HEK293T (cell line): ENCODE measurements at regions not wholly inside any gene's neighbourhood (a gene's known extent, or its start where the extent isn't known, plus 50 kb on each side); places are given as distances from the start of the nearest gene placed in this dataset.

Source experiments
- ARNT ChIP-seq: fragments of 450-650 bp; IDR thresholded peaks from 2 replicates; pipeline ENCODE4 v1.6.1; 2017; ENCODE audit warnings: mild to moderate bottlenecking
- BHLHE40 ChIP-seq: fragments of 450-650 bp; IDR thresholded peaks from 2 replicates; pipeline ENCODE4 v1.6.1; 2016; ENCODE audit warnings: mild to moderate bottlenecking, moderate library complexity, borderline replicate concordance
- CTBP1 ChIP-seq: fragments of 450-650 bp; IDR thresholded peaks from 2 replicates; pipeline ENCODE4 v1.6.1; 2016; ENCODE audit warnings: borderline replicate concordance
- FOXA1 ChIP-seq: fragments of 450-650 bp; IDR thresholded peaks from 2 replicates; pipeline ENCODE4 v1.6.1; 2016; ENCODE audit warnings: mild to moderate bottlenecking
- FOXK2 ChIP-seq: fragments of 450-650 bp; IDR thresholded peaks from 2 replicates; pipeline ENCODE4 v1.6.1; 2016; ENCODE audit warnings: mild to moderate bottlenecking
- FOXM1 ChIP-seq: fragments of 450-650 bp; IDR thresholded peaks from 2 replicates; pipeline ENCODE4 v1.6.1; 2017; ENCODE audit warnings: mild to moderate bottlenecking, borderline replicate concordance
- HDGF ChIP-seq: fragments of 450-650 bp; IDR thresholded peaks from 2 replicates; pipeline ENCODE4 v1.6.1; 2017; ENCODE audit warnings: antibody characterized with exemption, borderline replicate concordance
- L3MBTL2 ChIP-seq: fragments of 450-650 bp; conservative IDR thresholded peaks from 2 replicates; pipeline ENCODE4 v1.6.1; 2016; ENCODE audit warnings: mild to moderate bottlenecking
- NFRKB ChIP-seq: fragments of 450-650 bp; IDR thresholded peaks from 2 replicates; pipeline ENCODE4 v1.6.1; 2016; ENCODE audit warnings: mild to moderate bottlenecking, moderate library complexity
- PKNOX1 ChIP-seq: fragments of 450-650 bp; IDR thresholded peaks from 2 replicates; pipeline ENCODE4 v1.6.1; 2016
- SP1 ChIP-seq: fragments of 450-650 bp; IDR thresholded peaks from 2 replicates; pipeline ENCODE4 v1.6.1; 2017
- SUZ12 ChIP-seq: fragments of 450-650 bp; IDR thresholded peaks from 2 replicates; pipeline ENCODE4 v1.6.1; 2016; ENCODE audit warnings: mild to moderate bottlenecking
- TARDBP ChIP-seq: fragments of 450-650 bp; IDR thresholded peaks from 2 replicates; pipeline ENCODE4 v1.6.1; 2016
- ZNF384 ChIP-seq: fragments of 450-650 bp; IDR thresholded peaks from 2 replicates; pipeline ENCODE4 v1.6.1; 2016

GRCh38 chr10:83892737-83893136 is 246.6 kb upstream of the GHITM start:
- TF ChIP-seq CTBP1, result no peak
- TF ChIP-seq SUZ12, result no peak
- no peak for TF ChIP-seq SP1
- no peak for TF ChIP-seq TARDBP
- no peak for TF ChIP-seq ZNF384
- TF ChIP-seq PKNOX1, result no peak
- TF ChIP-seq ARNT, result no peak
- TF ChIP-seq FOXK2, result no peak
- TF ChIP-seq FOXM1, result no peak
- no peak for TF ChIP-seq BHLHE40
- no peak for TF ChIP-seq FOXA1
- TF ChIP-seq NFRKB, result no peak
- TF ChIP-seq HDGF, result no peak
- no peak for TF ChIP-seq L3MBTL2
